Smooth muscle cell (in vitro differentiated cells): ENCODE measurements at regions not wholly inside any gene's neighbourhood (a gene's known extent, or its start where the extent isn't known, plus 50 kb on each side); places are given as distances from the start of the nearest gene placed in this dataset.
"Not testable (repeated sequence)": the region's sequence is repeated elsewhere in the genome, so short reads cannot be mapped to it uniquely, and the experiment has no call there.

Source experiments
- DNase-seq: peaks from one replicate; lab custom pipeline; 2025; ENCODE audit not compliant: unreplicated experiment; lab: John Stamatoyannopoulos, UW
- H2AFZ ChIP-seq: fragments of 200-600 bp; sonication (generic); 2 replicates; pipeline ENCODE4 v1.6.0; 2016; ENCODE audit warnings: antibody characterized with exemption, low read depth, mild to moderate bottlenecking
- H3F3A ChIP-seq: fragments of 200-600 bp; sonication (generic); 2 replicates; pipeline ENCODE4 v1.6.0; 2017; ENCODE audit warnings: antibody characterized with exemption, low read depth
- H3K27ac ChIP-seq: fragments of 200-600 bp; sonication (generic); 2 replicates; pipeline ENCODE4 v1.5.1; 2016; ENCODE audit warnings: low read depth, mild to moderate bottlenecking
- H3K27me3 ChIP-seq: fragments of 200-600 bp; sonication (generic); 2 replicates; pipeline ENCODE4 v1.6.1; 2016; ENCODE audit warnings: low read depth, mild to moderate bottlenecking
- H3K36me3 ChIP-seq: fragments of 200-600 bp; sonication (generic); 2 replicates; pipeline ENCODE4 v1.5.1; 2016; ENCODE audit warnings: low read depth
- H3K4me1 ChIP-seq: fragments of 200-600 bp; sonication (generic); 2 replicates; pipeline ENCODE4 v1.5.1; 2016; ENCODE audit warnings: low read depth
- H3K4me2 ChIP-seq: fragments of 200-600 bp; sonication (generic); 2 replicates; pipeline ENCODE4 v1.6.0; 2016; ENCODE audit warnings: mild to moderate bottlenecking
- H3K4me3 ChIP-seq: fragments of 200-600 bp; sonication (generic); 2 replicates; pipeline ENCODE4 v1.5.1; 2016; ENCODE audit warnings: mild to moderate bottlenecking
- H3K79me2 ChIP-seq: fragments of 200-600 bp; sonication (generic); 2 replicates; pipeline ENCODE4 v1.6.0; 2016; ENCODE audit warnings: low read depth, mild to moderate bottlenecking
- H3K9ac ChIP-seq: fragments of 200-600 bp; sonication (generic); 2 replicates; pipeline ENCODE4 v1.6.0; 2016; ENCODE audit warnings: low read depth
- H3K9me3 ChIP-seq: fragments of 200-600 bp; sonication (generic); replicated peaks from 2 replicates; pipeline ENCODE4 v1.5.1; 2016; ENCODE audit warnings: low read depth
- H4K20me1 ChIP-seq: fragments of 200-600 bp; sonication (generic); 2 replicates; pipeline ENCODE4 v1.6.0; 2016; ENCODE audit warnings: low read depth
- WGBS: methylation state at CpG from one replicate; pipeline ENCODE4 v1.1.7; 2016; ENCODE audit warnings: low lambda C conversion rate; 5-methylcytosine and 5-hydroxymethylcytosine counted together
- TF ChIP-seq, protein P1 (sequence below): fragments of 200-600 bp; sonication (generic); IDR thresholded peaks from 2 replicates; pipeline ENCODE4 v1.5.1; 2017; ENCODE audit warnings: borderline replicate concordance, mild to moderate bottlenecking, antibody characterized with exemption; ENCODE audit not compliant: insufficient read depth, poor library complexity, severe bottlenecking

DNA sequence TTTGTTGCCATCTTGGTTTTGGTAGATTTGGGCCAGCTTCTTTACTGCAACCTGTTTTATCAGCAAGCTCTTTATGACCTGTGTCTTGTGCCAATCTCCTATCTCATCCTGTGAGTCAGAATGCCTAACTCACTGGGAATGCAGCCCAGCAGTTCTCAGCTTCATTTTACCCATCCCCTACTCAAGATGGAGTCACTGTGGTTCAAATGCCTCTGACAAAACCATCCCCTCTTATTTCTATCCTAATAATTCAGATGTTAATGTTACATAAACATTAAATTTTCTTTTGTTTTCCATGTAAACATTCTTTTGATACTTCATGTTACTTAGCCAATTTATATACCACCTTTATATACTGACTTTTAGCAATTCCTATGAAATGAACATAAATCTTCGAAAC is 746.3 kb downstream of the CDH18 start:
- Histone ChIP-seq H3K9ac (no peak overlapping the region), H3K36me3 (no peaks in the 10 kb centered on the region), H3K27me3 (no peaks in the 10 kb centered on the region), H3K79me2 (no peaks in the 10 kb centered on the region), H3K27ac (no peak overlapping the region), H3K4me3 (no peak overlapping the region), H3F3A (no peaks in the 10 kb centered on the region), H3K4me2 (peak overlapping the region; percentile 5), H3K4me1 (peaks cover 22% of the 10 kb centered on the region), H4K20me1 (no peaks in the 10 kb centered on the region), H2AFZ (peak overlapping the region; percentile 52), H3K9me3 (no peaks in the 10 kb centered on the region)
- TF ChIP-seq, protein P1, sequence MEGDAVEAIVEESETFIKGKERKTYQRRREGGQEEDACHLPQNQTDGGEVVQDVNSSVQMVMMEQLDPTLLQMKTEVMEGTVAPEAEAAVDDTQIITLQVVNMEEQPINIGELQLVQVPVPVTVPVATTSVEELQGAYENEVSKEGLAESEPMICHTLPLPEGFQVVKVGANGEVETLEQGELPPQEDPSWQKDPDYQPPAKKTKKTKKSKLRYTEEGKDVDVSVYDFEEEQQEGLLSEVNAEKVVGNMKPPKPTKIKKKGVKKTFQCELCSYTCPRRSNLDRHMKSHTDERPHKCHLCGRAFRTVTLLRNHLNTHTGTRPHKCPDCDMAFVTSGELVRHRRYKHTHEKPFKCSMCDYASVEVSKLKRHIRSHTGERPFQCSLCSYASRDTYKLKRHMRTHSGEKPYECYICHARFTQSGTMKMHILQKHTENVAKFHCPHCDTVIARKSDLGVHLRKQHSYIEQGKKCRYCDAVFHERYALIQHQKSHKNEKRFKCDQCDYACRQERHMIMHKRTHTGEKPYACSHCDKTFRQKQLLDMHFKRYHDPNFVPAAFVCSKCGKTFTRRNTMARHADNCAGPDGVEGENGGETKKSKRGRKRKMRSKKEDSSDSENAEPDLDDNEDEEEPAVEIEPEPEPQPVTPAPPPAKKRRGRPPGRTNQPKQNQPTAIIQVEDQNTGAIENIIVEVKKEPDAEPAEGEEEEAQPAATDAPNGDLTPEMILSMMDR = no peak
- DNase-seq = no peak
- WGBS = 98% methylated on average over 1 of the region's 1 CpG

GRCh38 chr5:19246191-19246590 is 741.8 kb downstream of the CDH18 start:
- 93% methylated on average over 1 of the region's 1 CpG for WGBS
- H3K9ac ChIP-seq, H3K9me3 ChIP-seq, H3K4me1 ChIP-seq, H3K27me3 ChIP-seq, DNase-seq, H3K79me2 ChIP-seq, H3F3A ChIP-seq, H2AFZ ChIP-seq, H3K4me2 ChIP-seq, H3K27ac ChIP-seq, H4K20me1 ChIP-seq, H3K4me3 ChIP-seq, H3K36me3 ChIP-seq: not testable (repeated sequence)

DNA sequence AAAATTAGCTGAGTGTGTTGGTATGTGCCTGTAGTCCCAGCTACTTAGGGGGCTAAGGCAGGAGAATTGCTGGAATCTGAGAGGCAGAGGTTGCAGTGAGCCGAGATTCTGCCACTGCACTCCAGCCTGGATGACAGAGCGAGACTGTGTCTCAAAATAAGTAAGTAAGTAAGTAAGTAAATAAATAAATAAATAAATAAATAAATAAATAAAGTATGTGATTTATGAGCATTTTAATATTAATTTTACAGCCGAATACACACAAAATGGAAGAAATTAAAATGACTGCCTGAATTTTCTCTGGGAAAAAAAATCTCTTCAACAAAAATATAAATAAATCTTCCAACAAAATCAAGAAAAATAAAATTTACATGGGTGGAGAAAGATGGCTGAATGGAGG is 740.7 kb downstream of the CDH18 start:
- 97% methylated on average over 3 of the region's 3 CpGs for WGBS
- H3F3A ChIP-seq = no peaks in the 10 kb centered on the region
- H3K9me3 ChIP-seq = no peaks in the 10 kb centered on the region
- H2AFZ ChIP-seq = no peak overlapping the region
- peaks cover under 1% of the 10 kb centered on the region for H3K4me1 ChIP-seq
- no peaks in the 10 kb centered on the region for H4K20me1 ChIP-seq
- DNase-seq = no peak
- no peak overlapping the region for H3K4me3 ChIP-seq
- H3K27ac ChIP-seq = no peak overlapping the region
- H3K36me3 ChIP-seq = no peaks in the 10 kb centered on the region
- no peak overlapping the region for H3K9ac ChIP-seq
- TF ChIP-seq, protein P1 = no peak
- H3K79me2 ChIP-seq = no peaks in the 10 kb centered on the region
- H3K4me2 ChIP-seq = no peak overlapping the region
- H3K27me3 ChIP-seq = no peaks in the 10 kb centered on the region

DNA sequence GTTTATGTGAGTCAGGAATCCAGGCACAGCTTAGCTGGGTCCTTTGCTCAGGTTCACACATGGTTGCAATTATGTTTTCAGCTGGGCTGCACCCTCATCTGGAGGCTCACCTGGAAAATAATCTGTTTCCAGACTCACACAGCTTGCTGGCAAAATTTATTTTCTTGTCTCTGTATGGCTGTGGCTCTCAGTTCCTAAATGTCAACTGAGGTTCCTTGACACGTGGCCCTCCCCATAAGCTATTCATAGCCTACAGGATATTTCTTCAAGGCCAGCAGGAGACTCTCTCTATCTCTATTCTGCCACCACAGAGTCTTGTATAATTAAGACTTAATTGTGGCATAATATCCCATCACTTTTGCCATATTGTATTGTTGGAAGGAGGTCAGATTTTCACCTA is 732.0 kb downstream of the CDH18 start:
- H3K4me1 ChIP-seq = no peaks in the 10 kb centered on the region
- H4K20me1 ChIP-seq = no peaks in the 10 kb centered on the region
- H3K27ac ChIP-seq = no peak overlapping the region
- TF ChIP-seq, protein P1 = no peak
- no peak overlapping the region for H2AFZ ChIP-seq
- H3F3A ChIP-seq = no peaks in the 10 kb centered on the region
- no peaks in the 10 kb centered on the region for H3K27me3 ChIP-seq
- no peaks in the 10 kb centered on the region for H3K79me2 ChIP-seq
- no peak overlapping the region for H3K9ac ChIP-seq
- no peak overlapping the region for H3K4me2 ChIP-seq
- no peaks in the 10 kb centered on the region for H3K9me3 ChIP-seq
- no peak overlapping the region for H3K4me3 ChIP-seq
- DNase-seq = no peak
- no peaks in the 10 kb centered on the region for H3K36me3 ChIP-seq
- 67% methylated on average over 1 of the region's 1 CpG for WGBS
